GM13977 (cell line): ENCODE measurements at regions not wholly inside any gene's neighbourhood (a gene's known extent, or its start where the extent isn't known, plus 50 kb on each side); places are given as distances from the start of the nearest gene placed in this dataset.

Experiments used
- DNase-seq: peaks from one replicate; pipeline ENCODE4 v3.0.0; 2012; ENCODE audit warnings: low spot score
- CTCF ChIP-seq: IDR thresholded peaks from 2 replicates; pipeline ENCODE4 v1.5.1; 2012; ENCODE audit warnings: mild to moderate bottlenecking, control low read depth; ENCODE audit not compliant: insufficient read depth; ENCODE audit errors: extremely low read depth, missing control alignments
- in situ Hi-C: fragments of 300-500 bp; cut with MboI; formaldehyde crosslinking; loops from one replicate; pipeline ENCODE4 v1.12.0; 2022; ENCODE audit warnings: low sequenced_read_pairs, low pct_unique_long_range_greater_than_20kb, mixed read lengths, inconsistent platforms; ENCODE audit not compliant: unreplicated experiment

- DNase-seq = no peak
- in situ Hi-C loops = no loop called here
- TF ChIP-seq CTCF = no peak
These were observed 193.8 kb downstream of the SNX10 start for GRCh38 chr7:26485367-26485934.

GRCh38 chr7:26486153-26486552 lies 194.5 kb downstream of the SNX10 start:
- no peak for DNase-seq
- in situ Hi-C loops = no loop called here
- TF ChIP-seq CTCF = no peak

DNA sequence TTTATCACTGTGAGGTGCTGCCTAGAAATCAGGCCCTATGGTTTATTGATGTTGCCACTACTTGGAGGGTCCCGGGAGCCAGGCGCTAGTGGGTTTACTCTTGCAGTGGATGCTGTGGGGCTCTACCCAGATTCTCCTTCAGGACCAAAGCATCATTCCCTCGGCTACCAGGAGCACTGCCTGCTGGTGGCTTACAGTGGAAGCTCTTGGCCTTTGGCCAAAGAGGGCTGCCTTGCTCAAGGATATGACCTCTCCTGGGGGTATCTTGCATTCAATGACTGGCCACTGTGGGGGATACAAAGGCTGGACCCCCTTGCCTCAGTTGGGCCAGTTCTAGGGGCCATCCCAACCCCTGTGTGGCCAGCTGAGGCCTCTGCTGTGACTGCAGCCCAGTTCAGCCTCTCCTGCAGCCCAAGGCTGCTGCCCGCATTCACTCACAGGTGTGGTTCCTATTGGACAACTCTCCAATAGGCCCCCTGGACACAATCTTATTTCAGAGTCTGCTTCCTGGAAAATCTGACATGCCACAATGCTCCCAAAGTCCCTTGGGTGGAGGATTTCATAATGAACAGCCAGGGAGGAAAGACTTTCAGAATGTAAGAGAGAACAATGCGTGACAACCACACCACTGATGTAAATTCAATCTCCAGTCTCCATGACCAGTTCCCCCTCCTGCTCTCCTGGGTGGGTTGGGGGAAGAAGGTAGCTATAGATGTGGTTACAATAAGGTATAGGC lies 196.3 kb downstream of the SNX10 start:
- DNase-seq = no peak
- in situ Hi-C loops = no loop called here
- TF ChIP-seq CTCF = no peak

GRCh38 chr7:26489391-26489790 lies 197.7 kb downstream of the SNX10 start:
- no peak for TF ChIP-seq CTCF
- in situ Hi-C loops = no loop called here
- no peak for DNase-seq

DNA sequence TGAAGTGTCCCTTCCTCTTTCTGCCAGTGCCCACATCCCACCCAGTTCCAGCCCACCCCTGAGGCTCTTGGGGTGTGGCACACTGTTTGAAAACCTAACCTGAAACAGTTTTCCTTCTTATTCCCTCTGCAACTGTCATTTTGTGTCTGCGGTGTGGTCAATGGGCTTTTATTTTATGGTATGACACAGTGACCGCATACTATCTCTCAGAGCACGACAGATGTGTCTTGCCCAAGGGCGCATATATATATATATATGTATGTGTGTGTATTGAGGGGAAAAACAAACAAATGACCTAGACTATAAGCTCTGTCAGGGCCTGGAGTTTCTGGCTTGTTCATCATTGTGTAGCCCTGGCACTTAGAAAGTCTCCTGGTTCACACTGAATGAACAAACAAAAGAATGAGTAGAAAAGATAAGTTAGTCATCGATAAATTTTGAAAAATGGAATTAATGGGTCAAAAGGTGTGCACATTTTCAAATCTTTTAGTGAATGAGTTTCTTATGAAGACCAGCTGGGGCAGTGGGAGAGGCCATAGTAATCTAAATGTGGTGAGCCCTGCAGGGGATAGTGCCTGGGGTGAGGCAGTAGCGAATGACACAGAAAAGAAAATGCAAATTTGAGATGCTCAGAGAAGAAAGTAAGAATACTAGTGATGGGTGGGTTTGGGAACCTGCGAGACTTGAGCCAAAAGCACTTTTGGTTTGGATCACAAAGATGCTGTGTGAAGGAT lies 198.4 kb downstream of the SNX10 start:
- no peak for DNase-seq
- TF ChIP-seq CTCF = no peak
- in situ Hi-C loops = no loop called here

DNA sequence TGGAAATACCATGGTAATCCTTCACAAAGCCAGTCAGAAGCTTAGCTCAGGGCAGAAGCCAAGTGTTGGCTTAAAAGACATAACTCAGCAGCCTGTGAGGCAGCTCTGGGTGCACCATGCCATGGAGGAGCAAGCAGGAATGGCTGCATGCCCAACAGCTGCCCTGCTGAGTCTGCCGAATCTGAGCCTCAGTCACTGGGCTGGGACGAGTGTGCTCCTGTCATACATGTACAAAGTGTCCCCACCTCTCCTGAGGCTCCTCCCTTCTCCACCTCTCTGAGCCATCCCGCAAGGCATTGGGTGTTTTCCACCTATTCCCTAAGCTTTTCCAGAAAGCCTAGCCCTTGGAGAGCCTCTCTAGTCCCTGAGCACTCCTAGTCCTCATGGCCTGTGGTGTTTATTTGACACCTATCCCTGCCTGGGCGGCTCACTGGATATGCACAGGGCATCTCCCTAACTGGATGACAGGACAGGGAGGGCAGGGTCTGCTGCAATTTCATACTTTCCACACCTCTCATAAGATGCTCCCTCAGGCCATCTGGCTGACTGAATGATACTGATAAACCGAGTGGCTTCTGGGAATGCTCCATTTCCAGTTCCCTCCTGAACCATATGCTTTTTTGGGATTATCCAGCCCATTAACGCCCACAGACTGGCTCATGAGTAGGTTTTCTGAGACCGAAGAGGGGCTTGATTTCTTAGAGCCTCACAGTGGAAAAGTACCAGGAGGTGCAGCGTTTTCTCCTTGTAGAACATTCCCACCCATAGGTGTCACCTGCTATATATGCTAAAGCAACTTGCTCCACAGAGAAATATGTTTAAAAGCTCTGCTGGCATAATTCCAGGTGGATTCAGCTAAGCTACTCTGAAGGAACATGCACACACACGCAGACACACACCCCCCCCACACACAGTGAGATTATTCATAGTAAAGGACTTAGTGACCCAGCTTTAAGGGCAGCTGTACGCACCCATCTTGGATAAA lies 199.3 kb downstream of the SNX10 start:
- TF ChIP-seq CTCF = no peak
- in situ Hi-C loops = no loop called here
- no peak for DNase-seq
